ENCODE measurements at regions not wholly inside any gene's neighbourhood (a gene's known extent, or its start where the extent isn't known, plus 50 kb on each side); places are given as distances from the start of the nearest gene placed in this dataset.
"Not testable (repeated sequence)": the region's sequence is repeated elsewhere in the genome, so short reads cannot be mapped to it uniquely, and the experiment has no call there.

- no peak for DNase-seq
These were observed 414.2 kb upstream of the CHAC2 start for GRCh38 chr2:53353135-53354114.

GRCh38 chr2:53347269-53347668, 420.3 kb upstream of the CHAC2 start:
- DNase-seq = no peak

GRCh38 chr2:53342248-53342647, 425.4 kb upstream of the CHAC2 start:
- no peak for DNase-seq

- DNase-seq = no peak
These were observed 433.0 kb upstream of the CHAC2 start for GRCh38 chr2:53334610-53335009.

GRCh38 chr2:53331667-53332066, 435.9 kb upstream of the CHAC2 start:
- no peak for DNase-seq

GRCh38 chr2:53317861-53318260, 449.7 kb upstream of the CHAC2 start:
- no peak for DNase-seq

- DNase-seq = no peak
These were observed 452.5 kb upstream of the CHAC2 start for GRCh38 chr2:53315149-53315548.

- DNase-seq = no peak
These were observed 452.9 kb upstream of the CHAC2 start for GRCh38 chr2:53314718-53315117.

- not testable (repeated sequence) for DNase-seq
These were observed 454.0 kb upstream of the CHAC2 start for GRCh38 chr2:53313644-53314043.

GRCh38 chr2:53312721-53313120, 454.9 kb upstream of the CHAC2 start:
- no peak for DNase-seq

- no peak for DNase-seq
These were observed 455.4 kb upstream of the CHAC2 start for GRCh38 chr2:53312181-53312580.

GRCh38 chr2:53303012-53303578, 464.5 kb upstream of the CHAC2 start:
- DNase-seq = no peak

GRCh38 chr2:53302455-53302854, 465.1 kb upstream of the CHAC2 start:
- no peak for DNase-seq

- DNase-seq = no peak
These were observed 478.1 kb upstream of the CHAC2 start for GRCh38 chr2:53289309-53290006.

- DNase-seq = no peak
These were observed 481.3 kb upstream of the CHAC2 start for GRCh38 chr2:53286345-53286744.

GRCh38 chr2:53275743-53276142, 491.9 kb upstream of the CHAC2 start:
- DNase-seq = no peak

GRCh38 chr2:53268626-53269025, 499.0 kb upstream of the CHAC2 start:
- DNase-seq = no peak

- DNase-seq = no peak
These were observed 499.5 kb upstream of the CHAC2 start for GRCh38 chr2:53268086-53268485.

- no peak for DNase-seq
These were observed 501.9 kb upstream of the CHAC2 start for GRCh38 chr2:53265544-53266299.

- no peak for DNase-seq
These were observed 507.0 kb upstream of the CHAC2 start for GRCh38 chr2:53260568-53260967.

GRCh38 chr2:53259395-53260009, 508.1 kb upstream of the CHAC2 start:
- DNase-seq = no peak

- no peak for DNase-seq
These were observed 510.3 kb upstream of the CHAC2 start for GRCh38 chr2:53257287-53257686.

GRCh38 chr2:53253244-53253643, 514.4 kb upstream of the CHAC2 start:
- DNase-seq = no peak

Data from NCI-H774 (cell line).